HTR-8/SVneo (cell line): ENCODE measurements at regions not wholly inside any gene's neighbourhood (a gene's known extent, or its start where the extent isn't known, plus 50 kb on each side); places are given as distances from the start of the nearest gene placed in this dataset.
A peak's percentile ranks its signal among the peaks of the same experiment; 100 is the strongest.
"Not testable (repeated sequence)": the region's sequence is repeated elsewhere in the genome, so short reads cannot be mapped to it uniquely, and the experiment has no call there.

Experiments
- DNase-seq: peaks from one replicate; pipeline ENCODE4 v3.0.0; 2011; ENCODE audit warnings: low spot score, mixed read lengths; ENCODE audit not compliant: insufficient read length
- FAIRE-seq: peaks from 2 replicates; lab custom pipeline; 2011; peaks lifted over from hg19 to GRCh38; lab: Jason Lieb, UNC

DNA sequence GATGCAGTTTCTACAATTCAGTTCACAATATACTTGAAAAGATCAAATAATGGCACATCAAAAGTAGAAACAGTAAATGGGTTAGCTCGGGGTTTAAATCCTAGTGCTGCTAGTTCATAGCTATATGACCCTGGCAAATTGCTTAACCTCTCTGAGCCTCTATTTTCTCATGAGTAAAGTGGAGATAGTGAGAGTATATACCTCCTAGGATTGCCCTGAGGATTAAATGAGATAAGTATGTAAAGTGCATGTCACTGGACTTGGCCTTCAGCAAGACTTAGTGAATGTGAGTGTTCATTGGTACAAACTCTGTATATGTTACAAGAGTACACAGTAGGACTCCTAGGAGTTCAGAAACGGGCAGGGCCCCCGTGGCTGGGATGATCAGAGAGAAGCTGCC is 248.3 kb downstream of the DLEU7 start:
- FAIRE-seq (no peak), DNase-seq (no peak)

DNA sequence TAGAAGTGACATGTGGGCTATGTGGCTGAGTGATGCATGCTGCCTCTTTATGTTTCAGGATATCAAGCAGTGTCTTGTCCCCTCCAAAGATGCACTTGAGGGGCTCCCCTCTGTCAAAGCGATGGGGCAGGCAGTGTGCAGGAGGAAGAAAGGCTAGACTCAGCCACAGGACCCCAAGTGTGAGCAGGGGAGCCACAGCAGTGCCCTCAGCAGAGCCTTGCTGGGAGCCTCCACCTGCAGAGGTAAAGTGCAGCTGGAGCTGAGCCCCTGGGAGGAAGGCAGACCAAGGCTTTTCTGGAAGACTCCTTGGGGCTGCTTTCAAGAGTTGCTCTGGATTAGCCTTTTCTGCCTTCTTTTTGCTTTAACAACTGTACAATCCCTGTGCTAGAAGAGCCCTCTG is 247.3 kb downstream of the DLEU7 start:
- FAIRE-seq, result no peak
- no peak for DNase-seq

DNA sequence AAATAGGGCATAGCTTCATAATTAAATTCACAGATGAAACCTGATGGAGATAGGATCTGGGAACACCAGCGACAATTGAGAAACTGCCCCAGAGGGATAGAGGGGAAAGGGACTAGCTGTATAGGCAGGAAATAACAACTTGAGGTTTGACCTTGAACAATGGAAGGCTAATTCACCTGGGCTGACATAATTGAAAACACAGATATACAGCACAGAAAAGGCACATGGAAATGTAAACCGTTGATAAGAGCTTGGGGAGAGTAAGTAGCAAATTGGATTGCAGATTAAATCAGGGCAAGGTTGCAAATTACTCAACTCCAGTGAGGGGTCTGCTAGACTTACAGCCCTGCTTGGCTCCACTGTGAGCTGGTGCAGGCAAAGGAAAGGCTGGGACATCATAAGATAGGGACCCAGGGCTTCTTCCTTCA is 246.7 kb downstream of the DLEU7 start:
- DNase-seq (no peak), FAIRE-seq (no peak)

DNA sequence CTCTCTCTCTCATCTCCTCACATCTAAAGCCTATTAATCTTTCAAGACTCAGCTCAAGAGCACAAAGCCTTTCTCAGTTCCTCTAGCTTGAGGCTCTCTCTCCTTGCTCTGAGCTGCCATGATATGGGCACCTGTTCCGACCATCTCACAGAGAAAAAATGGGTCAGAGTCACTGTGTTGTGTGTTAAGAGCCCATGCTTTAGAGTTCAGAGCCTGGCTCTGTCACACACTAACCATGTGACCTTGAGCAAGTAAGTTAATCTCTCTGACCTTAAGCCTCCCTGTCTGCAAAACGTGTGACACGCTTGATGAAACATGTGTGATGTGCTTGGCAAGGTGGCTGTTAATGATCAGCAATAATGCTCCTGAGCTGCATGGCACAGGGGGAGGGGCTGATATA is 245.2 kb downstream of the DLEU7 start:
- FAIRE-seq (no peak), DNase-seq (no peak)

DNA sequence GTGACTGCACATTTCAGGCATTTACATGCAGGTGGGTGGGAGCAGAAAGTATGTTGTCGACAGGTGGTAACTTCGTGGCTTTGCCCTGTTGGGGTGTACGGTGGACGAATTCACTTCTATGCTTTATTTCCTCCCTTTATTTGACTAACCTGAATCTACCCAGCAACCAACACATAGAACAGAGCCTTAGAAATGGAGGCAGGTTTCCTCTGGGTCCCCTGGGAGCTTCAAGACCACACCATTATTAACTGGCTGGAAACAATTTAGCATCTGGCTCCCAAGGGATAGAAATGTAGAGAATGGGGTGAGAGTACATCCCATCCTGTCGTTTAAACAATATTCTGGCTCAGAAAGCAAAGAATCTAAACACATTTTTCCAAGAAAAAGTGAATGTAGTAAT is 244.4 kb downstream of the DLEU7 start:
- DNase-seq, result no peak
- no peak for FAIRE-seq

DNA sequence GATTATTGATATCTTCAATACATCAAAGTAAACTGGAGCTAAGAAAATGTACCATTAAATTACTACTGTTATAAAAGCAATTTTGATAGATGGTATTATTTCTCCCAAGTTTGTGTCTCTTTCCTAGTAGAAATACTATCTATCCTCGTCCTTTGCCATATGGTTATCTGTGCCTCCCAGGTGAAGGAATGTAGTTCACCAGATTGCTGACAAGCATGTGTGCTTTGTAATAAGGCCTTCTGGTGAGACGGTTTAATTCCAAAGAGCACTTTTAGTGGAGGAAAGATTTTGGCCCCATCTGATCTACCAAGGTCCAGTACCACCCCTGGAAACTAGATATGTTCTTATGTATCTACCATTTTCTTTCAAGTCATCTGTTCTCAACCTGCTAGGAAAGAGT is 243.6 kb downstream of the DLEU7 start:
- FAIRE-seq (no peak), DNase-seq (no peak)

DNA sequence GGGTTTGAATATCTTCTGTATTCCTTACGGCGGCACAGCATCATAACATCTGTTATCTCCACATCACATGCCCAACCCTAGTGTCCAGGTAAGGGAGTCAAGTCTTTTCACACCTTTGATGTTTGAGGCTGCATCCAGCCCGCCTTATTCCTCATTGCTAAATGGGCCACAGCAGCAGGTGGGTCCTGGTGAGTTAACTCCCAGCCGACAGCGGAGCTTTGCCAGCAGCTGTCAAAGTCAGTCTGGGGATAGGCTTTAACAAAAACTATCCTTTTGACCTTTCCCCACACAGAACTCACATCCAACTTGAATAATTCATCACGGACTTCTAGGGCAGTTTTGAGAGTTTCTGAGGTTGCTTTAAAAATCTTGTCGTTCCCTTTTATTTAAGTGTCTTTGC is 235.1 kb downstream of the DLEU7 start:
- no peak for FAIRE-seq
- DNase-seq, result no peak

DNA sequence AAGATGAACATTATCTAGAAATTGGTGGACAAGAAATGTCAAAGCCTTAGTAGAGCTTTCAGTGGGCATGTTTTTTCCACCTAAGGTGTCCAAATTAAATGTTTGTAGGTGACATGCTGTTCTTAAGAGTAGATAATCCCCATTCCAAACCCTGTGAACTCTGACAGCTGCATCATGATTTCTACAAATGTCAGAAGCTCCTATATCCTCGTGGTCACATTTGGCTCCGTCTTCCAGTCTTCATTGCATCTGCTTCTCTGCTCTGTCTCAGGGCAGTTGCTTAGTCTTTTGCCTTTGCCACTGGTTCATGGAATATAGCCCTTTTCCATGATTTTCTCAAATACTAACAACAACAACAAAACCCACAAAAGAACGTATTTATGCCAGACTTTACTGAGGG is 234.5 kb downstream of the DLEU7 start:
- DNase-seq, result no peak
- no peak for FAIRE-seq

DNA sequence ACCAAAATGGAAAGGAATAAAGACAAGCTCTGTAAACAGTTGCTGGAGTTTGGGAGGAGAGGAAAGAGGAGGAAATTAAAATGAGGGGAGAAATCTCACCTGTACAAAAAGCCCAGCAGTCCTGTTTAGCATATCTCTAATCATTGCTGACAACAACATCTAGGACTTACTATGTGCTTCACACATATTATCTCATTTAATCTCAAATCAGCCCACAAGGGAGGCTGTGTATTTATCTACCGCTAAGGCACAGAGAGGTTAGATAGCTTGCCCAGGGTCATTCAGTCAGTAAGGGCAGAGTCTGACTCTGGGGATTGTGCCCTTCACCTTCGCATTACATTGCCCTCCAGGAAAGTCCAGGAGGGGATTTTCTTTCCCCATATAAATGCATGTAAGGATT is 233.3 kb downstream of the DLEU7 start:
- DNase-seq (no peak), FAIRE-seq (no peak)

DNA sequence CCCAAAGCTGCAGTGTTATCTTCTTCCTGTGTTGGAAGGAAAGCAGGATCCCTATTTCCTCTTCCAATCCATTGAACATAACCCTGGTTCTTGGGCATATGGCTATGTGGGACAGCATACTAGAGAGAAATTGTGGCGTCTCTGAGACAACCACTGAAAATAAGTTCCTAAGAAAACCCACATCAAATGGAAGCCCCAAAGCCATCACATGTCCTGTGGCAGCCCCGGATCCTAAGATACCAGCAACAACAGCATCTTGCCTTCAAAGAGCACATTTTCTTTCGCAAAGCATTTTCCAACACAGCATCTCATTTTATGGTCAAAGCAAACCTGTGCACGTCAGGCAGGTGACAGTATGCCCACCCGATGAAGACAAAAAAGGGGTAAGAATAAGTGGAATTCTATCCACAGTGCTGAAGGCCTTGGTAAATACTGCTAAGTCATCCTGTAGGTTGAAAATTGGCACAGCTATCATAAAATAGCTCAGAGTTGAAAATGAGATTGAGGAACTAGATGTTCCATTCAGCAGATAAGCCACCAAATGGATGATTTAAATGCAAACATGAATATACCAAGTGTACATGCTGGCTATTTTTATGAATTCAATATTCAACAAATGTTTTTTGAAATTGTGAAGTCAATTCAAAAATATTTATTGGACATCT is 232.2 kb downstream of the DLEU7 start:
- DNase-seq (no peak), FAIRE-seq (no peak)

DNA sequence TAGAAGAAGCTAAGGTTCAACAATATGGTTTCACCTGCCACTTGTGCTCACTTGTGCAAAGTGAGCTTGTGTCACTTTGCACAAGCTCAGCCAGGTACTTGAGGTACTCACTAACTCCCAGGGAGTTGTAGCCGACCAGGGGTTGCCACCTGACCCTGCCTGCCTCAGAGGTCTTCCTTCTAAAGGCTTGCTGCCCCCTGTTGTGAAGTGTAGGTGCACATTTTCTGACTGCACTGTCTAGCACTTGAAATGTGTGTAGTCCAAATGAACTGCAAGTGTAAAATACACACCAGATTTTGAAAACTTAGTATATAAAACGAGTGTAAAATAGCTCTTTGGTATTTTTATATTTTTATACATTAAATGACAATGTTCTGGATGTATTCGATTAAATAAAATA is 230.8 kb downstream of the DLEU7 start:
- FAIRE-seq, result no peak
- no peak for DNase-seq

DNA sequence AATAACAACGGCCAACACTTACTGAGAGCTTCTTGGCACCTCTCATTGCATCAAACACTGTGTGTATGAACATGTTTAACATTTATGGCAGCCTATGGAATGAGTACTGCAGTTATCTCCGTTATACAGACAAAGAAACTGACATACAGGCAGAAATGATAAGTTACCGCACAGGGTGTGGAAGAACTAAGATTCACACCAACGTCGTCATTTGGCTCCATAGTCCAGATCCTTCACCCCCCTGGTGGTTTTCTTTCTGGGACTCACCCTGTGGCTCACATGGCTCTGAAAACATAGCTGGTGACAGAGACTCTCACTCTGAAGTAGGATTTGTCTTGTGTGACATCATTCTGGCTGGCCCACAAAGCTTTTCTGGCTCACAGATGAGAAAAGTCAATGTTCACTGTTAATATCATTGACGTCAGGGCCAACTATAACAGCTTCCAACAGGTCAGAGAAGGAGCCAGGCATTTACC is 230.1 kb downstream of the DLEU7 start:
- no peak for DNase-seq
- no peak for FAIRE-seq

DNA sequence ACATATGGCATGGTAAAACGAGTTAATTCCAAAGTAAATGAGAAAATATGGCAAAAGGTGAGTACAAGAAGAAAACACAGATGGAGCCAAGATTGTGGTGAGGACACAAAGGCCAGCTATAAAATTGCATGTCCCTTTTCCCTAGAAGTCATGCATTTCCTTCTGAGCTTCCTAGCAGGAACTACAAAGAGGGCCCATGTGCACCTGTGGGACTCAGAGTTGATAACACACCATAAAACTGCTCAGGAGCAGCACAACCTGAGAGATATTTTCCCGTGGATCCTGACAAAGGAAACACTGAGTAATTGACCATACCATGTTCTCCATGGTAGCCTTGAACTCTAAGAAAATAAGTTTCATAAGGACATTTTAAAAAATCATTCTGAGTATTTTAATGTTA is 228.3 kb downstream of the DLEU7 start:
- DNase-seq (no peak), FAIRE-seq (no peak)

DNA sequence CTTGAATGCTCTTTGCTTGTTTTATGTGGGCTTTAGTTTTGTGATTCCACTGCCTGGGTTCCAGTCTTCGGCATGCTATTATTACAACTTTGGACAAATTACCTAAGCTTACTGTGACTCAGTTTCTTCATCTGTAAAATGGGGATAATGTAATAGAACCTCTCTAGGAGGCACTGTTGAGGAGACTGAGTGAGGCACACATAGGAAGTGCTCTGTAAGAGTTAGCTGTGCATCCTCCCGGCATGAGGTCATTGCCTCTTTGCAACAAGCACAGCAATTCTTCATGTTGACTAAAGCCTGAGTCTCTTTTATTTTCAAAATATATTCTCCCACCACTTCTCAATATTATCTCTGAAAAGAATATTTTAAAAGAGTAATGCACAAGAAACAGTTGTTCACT is 227.4 kb downstream of the DLEU7 start:
- DNase-seq (no peak), FAIRE-seq (no peak)

DNA sequence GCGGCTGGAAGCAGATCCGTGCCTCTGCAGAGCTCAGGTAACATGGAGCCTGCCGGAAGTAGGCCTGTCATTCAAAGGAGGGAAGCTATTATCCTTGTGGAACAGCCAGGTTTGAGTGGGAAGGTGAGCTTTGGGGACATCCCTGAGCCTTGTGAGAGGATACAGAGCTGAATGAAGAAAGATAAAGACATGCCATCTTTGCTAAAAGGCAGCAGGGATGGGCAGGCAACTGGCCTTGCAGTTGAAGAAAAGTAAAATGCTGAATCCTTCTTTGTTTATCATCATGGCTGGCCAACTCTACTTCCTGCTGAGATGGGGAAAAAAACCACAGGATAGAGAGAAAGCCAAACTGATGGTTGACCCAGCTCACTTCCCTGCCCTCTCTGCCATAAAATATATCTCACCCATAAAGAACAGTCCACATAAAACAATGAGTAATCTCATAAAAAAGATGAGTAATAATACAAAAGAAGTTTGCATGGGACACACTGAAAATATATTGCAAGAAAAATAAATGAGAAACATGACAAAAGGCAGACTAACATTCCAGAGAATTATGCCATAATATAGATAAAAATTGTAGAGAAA is 226.3 kb downstream of the DLEU7 start:
- DNase-seq, result peak; percentile 30

DNA sequence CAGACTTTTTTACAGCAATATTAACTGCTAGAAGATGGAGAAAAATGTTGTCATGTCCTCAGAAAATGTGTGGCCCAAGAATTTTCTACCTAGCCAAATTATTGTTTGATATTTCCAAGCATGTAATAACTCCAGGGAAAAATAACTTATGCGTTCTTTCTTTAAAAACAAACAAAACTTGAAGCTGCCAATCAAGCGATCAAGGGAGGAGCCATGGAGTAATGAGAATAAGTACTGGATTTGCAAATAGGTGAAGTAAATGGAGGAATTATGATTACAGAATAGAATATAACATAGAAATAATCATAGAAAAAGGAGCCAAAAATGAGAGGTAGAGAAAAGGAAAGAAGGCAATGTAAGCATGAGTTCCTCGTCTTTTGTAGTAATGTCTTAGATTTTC is 225.3 kb downstream of the DLEU7 start:
- DNase-seq, result no peak

More for the DNA sequence above, 226.3 kb downstream of the DLEU7 start:
- FAIRE-seq, result no peak

DNA sequence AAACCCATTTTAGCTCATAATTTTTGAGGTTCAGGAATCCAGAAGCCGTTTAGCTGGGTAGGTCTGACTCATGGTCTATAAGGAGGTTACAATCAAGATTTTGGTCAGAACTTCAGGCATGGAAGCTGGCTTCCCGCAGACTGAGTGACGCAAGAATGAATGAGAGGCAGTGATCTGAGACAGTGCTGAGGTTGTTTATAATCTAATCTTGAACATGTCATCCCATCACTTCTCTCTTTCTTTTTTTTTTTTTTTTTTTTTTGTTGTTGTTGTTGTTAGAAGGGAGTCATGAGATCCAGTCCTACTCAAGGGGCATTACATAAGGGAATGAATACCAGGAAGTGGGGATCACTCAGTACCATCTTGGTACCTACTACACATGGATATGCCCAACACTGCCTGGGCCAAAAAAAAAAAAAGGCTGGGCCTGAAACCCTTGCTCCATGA is 217.4 kb downstream of the DLEU7 start:
- DNase-seq (peak; percentile 5), FAIRE-seq (no peak)

More for the DNA sequence above, 225.3 kb downstream of the DLEU7 start:
- FAIRE-seq, result no peak

DNA sequence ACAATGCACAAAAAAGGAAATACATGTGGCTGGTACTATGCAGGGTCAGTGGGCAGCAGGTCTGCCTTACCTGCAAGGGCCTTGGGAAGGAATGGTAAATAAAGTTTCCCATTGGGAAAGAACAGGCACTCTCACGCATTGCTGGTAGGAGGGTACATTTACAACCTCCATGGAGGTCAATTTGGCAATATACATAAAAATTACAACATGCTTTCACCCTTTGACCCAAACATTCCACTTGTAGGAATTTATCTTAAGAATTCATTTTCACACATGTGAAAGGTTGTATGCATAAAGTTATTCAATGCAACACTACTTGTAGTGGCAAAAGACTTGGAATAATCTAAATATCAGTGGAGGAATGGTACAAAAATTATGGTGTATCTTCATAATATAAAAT is 216.4 kb downstream of the DLEU7 start:
- no peak for FAIRE-seq

DNA sequence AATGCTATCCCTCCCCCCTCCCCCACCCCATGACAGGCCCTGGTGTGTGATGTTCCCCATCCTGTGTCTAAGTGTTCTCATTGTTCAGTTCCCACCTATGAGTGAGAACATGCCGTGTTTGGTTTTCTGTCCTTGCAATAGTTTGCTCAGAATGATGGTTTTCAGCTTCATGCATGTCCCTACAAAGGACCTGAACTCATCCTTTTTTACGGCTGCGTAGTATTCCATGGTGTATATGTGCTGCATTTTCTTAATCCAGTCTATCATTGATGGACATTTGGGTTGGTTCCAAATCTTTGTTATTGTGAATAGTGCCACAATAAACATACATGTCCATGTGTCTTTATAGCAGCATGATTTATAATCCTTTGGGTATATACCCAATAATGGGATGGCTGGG is 215.0 kb downstream of the DLEU7 start:
- not testable (repeated sequence) for FAIRE-seq

More for the DNA sequence above, 216.4 kb downstream of the DLEU7 start:
- no peak for DNase-seq

DNA sequence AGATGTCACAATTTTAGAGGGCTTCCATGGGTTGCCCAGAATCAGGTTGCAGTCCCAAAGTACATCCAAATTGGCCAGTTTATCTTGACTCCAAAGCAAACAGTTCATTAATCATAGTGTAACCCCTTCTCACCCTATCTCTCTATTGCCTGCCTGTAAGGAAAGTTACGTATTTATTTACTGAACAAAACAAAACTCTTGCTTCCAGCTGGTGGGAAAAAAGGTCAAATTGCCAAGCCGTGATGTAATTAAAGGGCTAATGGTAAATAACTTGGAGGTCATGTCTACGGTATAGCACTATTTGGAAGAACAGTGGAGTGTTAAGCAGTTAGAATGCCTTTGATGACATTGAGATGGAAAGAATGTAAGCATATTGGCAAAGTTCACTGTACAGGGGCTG is 214.0 kb downstream of the DLEU7 start:
- DNase-seq (no peak), FAIRE-seq (no peak)

More for the DNA sequence above, 215.0 kb downstream of the DLEU7 start:
- not testable (repeated sequence) for DNase-seq

DNA sequence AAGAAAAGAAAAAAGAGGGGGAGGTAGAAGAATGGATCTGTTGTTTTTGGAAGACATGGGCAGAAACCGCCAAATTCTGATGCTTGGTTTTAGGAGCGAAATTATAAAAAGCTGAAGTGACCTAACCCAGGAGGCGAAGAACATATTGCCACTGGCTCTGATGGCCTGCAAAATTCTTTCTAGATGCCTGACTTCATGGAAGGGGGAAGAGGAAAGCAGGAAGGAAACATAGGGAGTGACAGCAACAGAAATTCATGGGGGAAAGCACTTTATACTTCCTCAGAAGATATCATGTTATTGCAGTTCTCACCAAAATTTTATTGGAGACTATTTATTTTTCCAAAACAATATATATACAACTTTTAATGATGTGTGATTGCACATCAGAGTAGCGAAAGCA is 213.5 kb downstream of the DLEU7 start:
- FAIRE-seq (no peak), DNase-seq (no peak)

DNA sequence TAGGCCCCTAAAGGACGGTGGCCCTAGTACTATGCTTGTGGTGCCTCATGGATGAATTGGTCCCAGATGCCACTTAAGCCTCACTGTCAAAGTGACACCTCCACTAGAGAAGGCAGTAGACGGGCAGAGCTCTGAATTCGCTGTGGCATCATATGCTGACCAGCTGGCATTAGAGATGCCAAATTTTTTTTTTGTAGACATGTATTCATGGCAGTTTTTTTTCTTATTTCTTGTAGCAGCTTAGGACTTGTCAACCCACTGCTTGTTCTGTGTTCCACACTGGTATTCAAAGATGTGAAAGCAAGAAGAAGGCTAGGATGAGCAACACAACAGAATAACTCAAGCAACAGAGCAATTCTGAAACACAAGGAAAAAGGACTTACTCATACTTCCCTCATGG is 212.5 kb downstream of the DLEU7 start:
- FAIRE-seq (no peak), DNase-seq (no peak)
